Liver (tissue), 8 donors: ENCODE measurements at regions not wholly inside any gene's neighbourhood (a gene's known extent, or its start where the extent isn't known, plus 50 kb on each side); places are given as distances from the start of the nearest gene placed in this dataset.
A peak's percentile ranks its signal among the peaks of the same experiment; 100 is the strongest.

ENCODE experiments used
- DNase-seq: peaks from one replicate; pipeline ENCODE4 v3.0.0-alpha.2; 2017; ENCODE audit warnings: low spot score
- H3K27ac ChIP-seq, 2 donors: one replicate each; pipeline ENCODE4 v1.7.0; 2013; ENCODE audit warnings: inconsistent platforms in 2 of 2, low read length in 2 of 2, control low read depth in 1 of 2, low read depth in 1 of 2, mild to moderate bottlenecking in 1 of 2
- H3K27me3 ChIP-seq, 4 donors: one replicate each; pipeline versions ENCODE4 v1.6.1 to v1.7.0; 2013; ENCODE audit warnings: low read length in 3 of 4, inconsistent platforms in 1 of 4, mild to moderate bottlenecking in 1 of 4, moderate library complexity in 1 of 4; ENCODE audit not compliant: control insufficient read depth in 4 of 4, insufficient read depth in 4 of 4
- H3K36me3 ChIP-seq, 4 donors: one replicate each; pipeline versions ENCODE4 v1.6.1 to v1.7.0; 2013; ENCODE audit warnings: low read length in 3 of 4, mild to moderate bottlenecking in 3 of 4, low read depth in 1 of 4, moderate library complexity in 1 of 4; ENCODE audit not compliant: control insufficient read depth in 4 of 4, insufficient read depth in 3 of 4
- H3K4me1 ChIP-seq, 4 donors: one replicate each; pipeline versions ENCODE4 v1.6.1 to v1.7.0; 2013; ENCODE audit warnings: low read length in 3 of 4, mild to moderate bottlenecking in 3 of 4, moderate library complexity in 1 of 4; ENCODE audit not compliant: control insufficient read depth in 4 of 4, insufficient read depth in 4 of 4
- H3K4me3 ChIP-seq, 3 donors: one replicate each; pipeline versions ENCODE4 v1.6.1 to v1.7.0; 2013; ENCODE audit warnings: low read length in 3 of 3, control low read depth in 1 of 3, low read depth in 1 of 3, mild to moderate bottlenecking in 1 of 3
- H3K9ac ChIP-seq, 2 donors: one replicate each; pipeline ENCODE4 v1.7.0; 2013; ENCODE audit warnings: low read length in 2 of 2, mild to moderate bottlenecking in 2 of 2, moderate library complexity in 2 of 2, control low read depth in 1 of 2, low read depth in 1 of 2
- H3K9me3 ChIP-seq, 4 donors: one replicate each; pipeline versions ENCODE4 v1.6.1 to v1.7.0; 2013; ENCODE audit warnings: low read length in 3 of 4; ENCODE audit not compliant: control insufficient read depth in 4 of 4
- EGR1 ChIP-seq, 2 donors: IDR thresholded peaks; 2 replicates each; pipeline ENCODE4 v1.6.1; 2016 to 2018; ENCODE audit warnings: antibody characterized with exemption in 2 of 2, low read depth in 2 of 2
- FOXA1 ChIP-seq: IDR thresholded peaks from 2 replicates; pipeline ENCODE4 v1.6.1; 2016; ENCODE audit warnings: antibody characterized with exemption
- FOXA2 ChIP-seq: IDR thresholded peaks from 2 replicates; pipeline ENCODE4 v1.6.1; 2016; ENCODE audit warnings: antibody characterized with exemption
- GABPA ChIP-seq, 2 donors: IDR thresholded peaks in 1 of 2; conservative IDR thresholded peaks in 1 of 2; 2 replicates each; pipeline ENCODE4 v1.6.1; 2016; ENCODE audit warnings: antibody characterized with exemption in 2 of 2, mild to moderate bottlenecking in 1 of 2, moderate library complexity in 1 of 2
- HNF4A ChIP-seq, 2 donors: conservative IDR thresholded peaks; 2 replicates each; pipeline ENCODE4 v1.6.1; 2016; ENCODE audit warnings: antibody characterized with exemption in 2 of 2, mild to moderate bottlenecking in 2 of 2
- HNF4G ChIP-seq: IDR thresholded peaks from 2 replicates; pipeline ENCODE4 v1.6.1; 2016; ENCODE audit warnings: antibody characterized with exemption
- JUND ChIP-seq, 2 donors: IDR thresholded peaks; 2 replicates each; pipeline ENCODE4 v1.6.1; 2016; ENCODE audit warnings: antibody characterized with exemption in 2 of 2
- NR2F2 ChIP-seq: IDR thresholded peaks from 2 replicates; pipeline ENCODE4 v1.6.1; 2016; ENCODE audit warnings: antibody characterized with exemption
- RAD21 ChIP-seq, 2 donors: IDR thresholded peaks; 2 replicates each; pipeline ENCODE4 v1.6.1; 2016; ENCODE audit warnings: antibody characterized with exemption in 2 of 2, mild to moderate bottlenecking in 2 of 2
- RXRA ChIP-seq, 2 donors: IDR thresholded peaks; 2 replicates each; pipeline ENCODE4 v1.6.1; 2017 to 2018; ENCODE audit warnings: antibody characterized with exemption in 2 of 2, mild to moderate bottlenecking in 1 of 2
- SP1 ChIP-seq: IDR thresholded peaks from 2 replicates; pipeline ENCODE4 v1.6.1; 2018; ENCODE audit warnings: antibody characterized with exemption, mild to moderate bottlenecking
- TAF1 ChIP-seq: conservative IDR thresholded peaks from 2 replicates; pipeline ENCODE4 v1.6.1; 2016; ENCODE audit warnings: antibody characterized with exemption, mild to moderate bottlenecking
- YY1 ChIP-seq: IDR thresholded peaks from 2 replicates; pipeline ENCODE4 v1.6.1; 2016; ENCODE audit warnings: antibody characterized with exemption, mild to moderate bottlenecking
- WGBS: extraction: QIAGEN DNeasy Blood & Tissue Kit; methylation state at CpG from one replicate; pipeline ENCODE4 v1.1.7; 2013; 5-methylcytosine and 5-hydroxymethylcytosine counted together
- TF ChIP-seq, protein P1 (sequence below): IDR thresholded peaks from 2 replicates; pipeline ENCODE4 v1.6.1; 2016; ENCODE audit warnings: antibody characterized with exemption
- TF ChIP-seq, protein P2 (sequence below): IDR thresholded peaks from 2 replicates; pipeline ENCODE4 v1.6.1; 2016; ENCODE audit warnings: antibody characterized with exemption
- TF ChIP-seq, protein P3 (sequence below): fragments of 150-350 bp; IDR thresholded peaks from 2 replicates; pipeline ENCODE4 v1.5.1; 2017; ENCODE audit warnings: improper control_type of control experiment, low read depth, low read length; ENCODE audit not compliant: missing input control
- TF ChIP-seq, protein P4 (sequence below): IDR thresholded peaks from 2 replicates; pipeline ENCODE4 v1.6.1; 2016; ENCODE audit warnings: antibody characterized with exemption, mild to moderate bottlenecking
- TF ChIP-seq, protein P5 (sequence below): IDR thresholded peaks from 2 replicates; pipeline ENCODE4 v1.6.1; 2016; ENCODE audit warnings: antibody characterized with exemption
- donor health status: healthy.
- donor health status: healthy.
- donor health status: healthy.
- donor health status: healthy.
- donor health status: healthy.

DNA sequence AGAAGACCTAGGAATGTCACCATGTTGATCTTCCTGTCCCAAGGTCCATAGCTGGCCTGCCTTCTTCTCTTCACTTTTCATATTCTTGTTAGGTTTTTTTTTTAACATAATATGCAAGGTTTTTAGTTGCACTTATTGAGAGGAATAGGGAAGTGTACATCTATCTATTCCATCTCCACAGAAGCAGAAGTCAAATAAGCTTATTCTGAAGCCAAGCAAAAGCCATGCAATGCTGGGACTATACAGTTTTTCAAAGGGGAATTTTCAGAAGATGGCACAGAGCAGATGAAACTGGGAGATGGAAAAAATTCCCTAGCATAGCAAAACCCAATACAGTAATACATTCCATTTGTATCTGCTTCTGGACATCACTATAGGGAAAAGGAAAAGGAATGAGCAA is 447.6 kb downstream of the GADD45G start:
- Histone ChIP-seq H3K27me3 (no peaks in the 10 kb centered on the region), H3K9ac (no peak overlapping the region), H3K4me3 (no peak overlapping the region), H3K27ac (no peak overlapping the region), H3K36me3 (no peaks in the 10 kb centered on the region), H3K4me1 (peaks cover 3 to 17% (median 11%) of the 10 kb centered on the region in 4 donors), H3K9me3 (no peaks in the 10 kb centered on the region)
- TF ChIP-seq FOXA2 (no peak), EGR1 (IDR thresholded peaks at IDR 0.05; ENCODE audit: low read depth in 2 of 2) (no peak), RXRA (IDR thresholded peaks at IDR 0.05) (no peak)
- DNase-seq: no peak

DNA sequence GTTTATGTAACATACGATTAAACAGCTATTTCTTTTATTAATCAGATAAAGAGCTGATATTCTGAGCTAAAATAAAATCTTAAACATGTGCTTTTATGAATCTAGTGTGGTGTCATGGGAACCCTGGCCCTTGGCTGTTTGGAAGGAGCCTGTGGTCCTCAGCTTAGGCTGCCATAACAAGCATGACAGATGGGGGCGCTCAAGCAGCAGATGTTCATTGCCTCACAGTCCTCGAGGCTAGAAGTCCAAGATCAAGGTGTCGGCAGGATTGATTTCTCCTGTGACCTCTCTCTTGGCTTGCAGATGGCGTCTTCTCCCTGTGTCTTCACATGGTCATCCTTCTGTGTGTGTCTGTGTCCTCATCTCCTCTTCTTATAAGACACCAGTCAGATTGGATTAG is 448.2 kb downstream of the GADD45G start:
- 79% methylated on average over 5 of the region's 5 CpGs for WGBS
- Histone ChIP-seq H3K27me3 (no peaks in the 10 kb centered on the region), H3K4me1 (peaks cover 3 to 17% (median 11%) of the 10 kb centered on the region in 4 donors), H3K27ac (no peak overlapping the region), H3K4me3 (no peak overlapping the region), H3K9ac (no peak overlapping the region), H3K9me3 (no peaks in the 10 kb centered on the region), H3K36me3 (no peaks in the 10 kb centered on the region)
- TF ChIP-seq SP1: no peak
- no peak for TF ChIP-seq HNF4A (conservative IDR thresholded peaks at IDR 0.05)
- no peak for DNase-seq

DNA sequence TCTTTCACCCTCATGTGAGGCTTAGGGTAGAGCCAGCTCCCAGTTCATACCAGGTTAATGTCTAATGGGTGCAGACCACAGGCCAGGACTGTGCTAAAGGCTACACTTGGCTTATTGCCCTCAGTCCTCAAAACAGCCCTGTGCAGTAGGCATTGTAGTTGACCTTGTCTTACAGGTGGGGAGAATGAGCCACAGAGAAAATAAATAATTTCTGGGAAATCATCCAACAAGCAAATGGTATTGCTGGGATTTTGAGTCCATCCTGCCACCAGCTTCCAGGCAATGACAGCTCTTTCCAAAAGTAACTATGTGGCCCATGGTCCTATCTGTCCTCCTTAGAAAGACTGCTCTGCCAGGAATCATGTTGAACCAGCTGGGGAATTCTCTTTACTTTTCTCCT is 450.0 kb downstream of the GADD45G start:
- DNase-seq: no peak

More for the DNA sequence above, 450.0 kb downstream of the GADD45G start:
- Histone ChIP-seq H3K9ac (no peak overlapping the region), H3K9me3 (no peaks in the 10 kb centered on the region), H3K4me3 (no peak overlapping the region), H3K4me1 (peaks cover 3 to 17% (median 11%) of the 10 kb centered on the region in 4 donors), H3K27me3 (no peaks in the 10 kb centered on the region), H3K36me3 (no peaks in the 10 kb centered on the region), H3K27ac (peak overlapping the region; percentile 68 to 76)
- TF ChIP-seq HNF4G (no peak), RAD21 (IDR thresholded peaks at IDR 0.05) (peak; percentile 61 to 64), TAF1 (no peak), NR2F2 (no peak), YY1 (peak; percentile 75), FOXA1 (peak; percentile 67), HNF4A (conservative IDR thresholded peaks at IDR 0.05) (peak; percentile 83 to 88), FOXA2 (peak; percentile 71), RXRA (IDR thresholded peaks at IDR 0.05) (peak; percentile 92 to 98), EGR1 (IDR thresholded peaks at IDR 0.05; ENCODE audit: low read depth in 2 of 2) (peak in 1 of 2 donors; percentile 72), SP1 (peak; percentile 74), JUND (IDR thresholded peaks at IDR 0.05) (peak in 1 of 2 donors; percentile 92), GABPA (IDR thresholded peaks at IDR 0.05 in 1 of 2, conservative IDR thresholded peaks at IDR 0.05 in 1 of 2) (no peak)
- TF ChIP-seq, protein P1, sequence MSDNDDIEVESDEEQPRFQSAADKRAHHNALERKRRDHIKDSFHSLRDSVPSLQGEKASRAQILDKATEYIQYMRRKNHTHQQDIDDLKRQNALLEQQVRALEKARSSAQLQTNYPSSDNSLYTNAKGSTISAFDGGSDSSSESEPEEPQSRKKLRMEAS: peak; percentile 81
- TF ChIP-seq, protein P2, sequence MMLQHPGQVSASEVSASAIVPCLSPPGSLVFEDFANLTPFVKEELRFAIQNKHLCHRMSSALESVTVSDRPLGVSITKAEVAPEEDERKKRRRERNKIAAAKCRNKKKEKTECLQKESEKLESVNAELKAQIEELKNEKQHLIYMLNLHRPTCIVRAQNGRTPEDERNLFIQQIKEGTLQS: no peak
- TF ChIP-seq, protein P3, sequence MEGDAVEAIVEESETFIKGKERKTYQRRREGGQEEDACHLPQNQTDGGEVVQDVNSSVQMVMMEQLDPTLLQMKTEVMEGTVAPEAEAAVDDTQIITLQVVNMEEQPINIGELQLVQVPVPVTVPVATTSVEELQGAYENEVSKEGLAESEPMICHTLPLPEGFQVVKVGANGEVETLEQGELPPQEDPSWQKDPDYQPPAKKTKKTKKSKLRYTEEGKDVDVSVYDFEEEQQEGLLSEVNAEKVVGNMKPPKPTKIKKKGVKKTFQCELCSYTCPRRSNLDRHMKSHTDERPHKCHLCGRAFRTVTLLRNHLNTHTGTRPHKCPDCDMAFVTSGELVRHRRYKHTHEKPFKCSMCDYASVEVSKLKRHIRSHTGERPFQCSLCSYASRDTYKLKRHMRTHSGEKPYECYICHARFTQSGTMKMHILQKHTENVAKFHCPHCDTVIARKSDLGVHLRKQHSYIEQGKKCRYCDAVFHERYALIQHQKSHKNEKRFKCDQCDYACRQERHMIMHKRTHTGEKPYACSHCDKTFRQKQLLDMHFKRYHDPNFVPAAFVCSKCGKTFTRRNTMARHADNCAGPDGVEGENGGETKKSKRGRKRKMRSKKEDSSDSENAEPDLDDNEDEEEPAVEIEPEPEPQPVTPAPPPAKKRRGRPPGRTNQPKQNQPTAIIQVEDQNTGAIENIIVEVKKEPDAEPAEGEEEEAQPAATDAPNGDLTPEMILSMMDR: no peak
- TF ChIP-seq, protein P4, sequence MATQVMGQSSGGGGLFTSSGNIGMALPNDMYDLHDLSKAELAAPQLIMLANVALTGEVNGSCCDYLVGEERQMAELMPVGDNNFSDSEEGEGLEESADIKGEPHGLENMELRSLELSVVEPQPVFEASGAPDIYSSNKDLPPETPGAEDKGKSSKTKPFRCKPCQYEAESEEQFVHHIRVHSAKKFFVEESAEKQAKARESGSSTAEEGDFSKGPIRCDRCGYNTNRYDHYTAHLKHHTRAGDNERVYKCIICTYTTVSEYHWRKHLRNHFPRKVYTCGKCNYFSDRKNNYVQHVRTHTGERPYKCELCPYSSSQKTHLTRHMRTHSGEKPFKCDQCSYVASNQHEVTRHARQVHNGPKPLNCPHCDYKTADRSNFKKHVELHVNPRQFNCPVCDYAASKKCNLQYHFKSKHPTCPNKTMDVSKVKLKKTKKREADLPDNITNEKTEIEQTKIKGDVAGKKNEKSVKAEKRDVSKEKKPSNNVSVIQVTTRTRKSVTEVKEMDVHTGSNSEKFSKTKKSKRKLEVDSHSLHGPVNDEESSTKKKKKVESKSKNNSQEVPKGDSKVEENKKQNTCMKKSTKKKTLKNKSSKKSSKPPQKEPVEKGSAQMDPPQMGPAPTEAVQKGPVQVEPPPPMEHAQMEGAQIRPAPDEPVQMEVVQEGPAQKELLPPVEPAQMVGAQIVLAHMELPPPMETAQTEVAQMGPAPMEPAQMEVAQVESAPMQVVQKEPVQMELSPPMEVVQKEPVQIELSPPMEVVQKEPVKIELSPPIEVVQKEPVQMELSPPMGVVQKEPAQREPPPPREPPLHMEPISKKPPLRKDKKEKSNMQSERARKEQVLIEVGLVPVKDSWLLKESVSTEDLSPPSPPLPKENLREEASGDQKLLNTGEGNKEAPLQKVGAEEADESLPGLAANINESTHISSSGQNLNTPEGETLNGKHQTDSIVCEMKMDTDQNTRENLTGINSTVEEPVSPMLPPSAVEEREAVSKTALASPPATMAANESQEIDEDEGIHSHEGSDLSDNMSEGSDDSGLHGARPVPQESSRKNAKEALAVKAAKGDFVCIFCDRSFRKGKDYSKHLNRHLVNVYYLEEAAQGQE: no peak
- TF ChIP-seq, protein P5, sequence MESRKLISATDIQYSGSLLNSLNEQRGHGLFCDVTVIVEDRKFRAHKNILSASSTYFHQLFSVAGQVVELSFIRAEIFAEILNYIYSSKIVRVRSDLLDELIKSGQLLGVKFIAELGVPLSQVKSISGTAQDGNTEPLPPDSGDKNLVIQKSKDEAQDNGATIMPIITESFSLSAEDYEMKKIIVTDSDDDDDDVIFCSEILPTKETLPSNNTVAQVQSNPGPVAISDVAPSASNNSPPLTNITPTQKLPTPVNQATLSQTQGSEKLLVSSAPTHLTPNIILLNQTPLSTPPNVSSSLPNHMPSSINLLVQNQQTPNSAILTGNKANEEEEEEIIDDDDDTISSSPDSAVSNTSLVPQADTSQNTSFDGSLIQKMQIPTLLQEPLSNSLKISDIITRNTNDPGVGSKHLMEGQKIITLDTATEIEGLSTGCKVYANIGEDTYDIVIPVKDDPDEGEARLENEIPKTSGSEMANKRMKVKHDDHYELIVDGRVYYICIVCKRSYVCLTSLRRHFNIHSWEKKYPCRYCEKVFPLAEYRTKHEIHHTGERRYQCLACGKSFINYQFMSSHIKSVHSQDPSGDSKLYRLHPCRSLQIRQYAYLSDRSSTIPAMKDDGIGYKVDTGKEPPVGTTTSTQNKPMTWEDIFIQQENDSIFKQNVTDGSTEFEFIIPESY: peak; percentile 39
